GM19438 (cell line): ENCODE measurements at regions not wholly inside any gene's neighbourhood (a gene's known extent, or its start where the extent isn't known, plus 50 kb on each side); places are given as distances from the start of the nearest gene placed in this dataset.
"Not testable (repeated sequence)": the region's sequence is repeated elsewhere in the genome, so short reads cannot be mapped to it uniquely, and the experiment has no call there.

Experiments
- ATAC-seq: cut with Tn5 transposase; IDR thresholded peaks from one replicate; pipeline ENCODE4 v1.9.1; 2021; ENCODE audit warnings: low read depth; ENCODE audit not compliant: unreplicated experiment

- ATAC-seq, result no peak
These were observed 297.2 kb upstream of the CRBN start for GRCh38 chr3:3476669-3477068.

- no peak for ATAC-seq
These were observed 289.1 kb upstream of the CRBN start for GRCh38 chr3:3468596-3468995.

GRCh38 chr3:3464131-3464530 is 284.6 kb upstream of the CRBN start:
- no peak for ATAC-seq

- no peak for ATAC-seq
These were observed 281.8 kb upstream of the CRBN start for GRCh38 chr3:3461317-3461716.

- no peak for ATAC-seq
These were observed 269.0 kb upstream of the CRBN start for GRCh38 chr3:3448468-3448867.

GRCh38 chr3:3447641-3448040 is 268.1 kb upstream of the CRBN start:
- ATAC-seq, result no peak

GRCh38 chr3:3446251-3446650 is 266.8 kb upstream of the CRBN start:
- no peak for ATAC-seq

- ATAC-seq, result no peak
These were observed 264.0 kb upstream of the CRBN start for GRCh38 chr3:3443482-3443881.

GRCh38 chr3:3433711-3434110 is 254.2 kb upstream of the CRBN start:
- ATAC-seq, result no peak

- no peak for ATAC-seq
These were observed 250.3 kb upstream of the CRBN start for GRCh38 chr3:3429841-3430240.

GRCh38 chr3:3407707-3408106 is 228.2 kb upstream of the CRBN start:
- not testable (repeated sequence) for ATAC-seq

- no peak for ATAC-seq
These were observed 225.6 kb upstream of the CRBN start for GRCh38 chr3:3405131-3405530.

- no peak for ATAC-seq
These were observed 224.2 kb upstream of the CRBN start for GRCh38 chr3:3403700-3404099.

- no peak for ATAC-seq
These were observed 213.5 kb upstream of the CRBN start for GRCh38 chr3:3392946-3393345.

GRCh38 chr3:3383461-3383860 is 204.0 kb upstream of the CRBN start:
- no peak for ATAC-seq

- no peak for ATAC-seq
These were observed 192.8 kb upstream of the CRBN start for GRCh38 chr3:3372210-3372777.

GRCh38 chr3:3368306-3368705 is 188.8 kb upstream of the CRBN start:
- no peak for ATAC-seq

- no peak for ATAC-seq
These were observed 186.9 kb upstream of the CRBN start for GRCh38 chr3:3366386-3366785.

GRCh38 chr3:3365716-3366115 is 186.2 kb upstream of the CRBN start:
- ATAC-seq, result no peak

- no peak for ATAC-seq
These were observed 177.4 kb upstream of the CRBN start for GRCh38 chr3:3356846-3357245.

GRCh38 chr3:3355442-3355841 is 176.0 kb upstream of the CRBN start:
- ATAC-seq, result no peak

GRCh38 chr3:3353153-3353552 is 173.7 kb upstream of the CRBN start:
- ATAC-seq, result no peak

- ATAC-seq, result no peak
These were observed 171.7 kb upstream of the CRBN start for GRCh38 chr3:3351226-3351625.
